Activated T-helper 17 cell treated with anti-CD3 and anti-CD28 coated beads, Interleukin-2, amount 50 U/mL, for 72 hours (primary cell): ENCODE measurements at regions not wholly inside any gene's neighbourhood (a gene's known extent, or its start where the extent isn't known, plus 50 kb on each side); places are given as distances from the start of the nearest gene placed in this dataset.

Experiments used
- ATAC-seq: fragments of 150-1000 bp; cut with Tn5 transposase; replicated peaks from 2 replicates; pipeline ENCODE4 v1.10.0; 2021; ENCODE audit warnings: mild to moderate bottlenecking, moderate library complexity
- H3K27ac Mint-ChIP-seq: one replicate; pipeline ENCODE4 v1.8.0; 2022; ENCODE audit warnings: mixed read lengths
- H3K27me3 Mint-ChIP-seq: one replicate; pipeline ENCODE4 v1.8.0; 2022; ENCODE audit warnings: mixed read lengths
- H3K36me3 Mint-ChIP-seq: one replicate; pipeline ENCODE4 v1.8.0; 2022; ENCODE audit warnings: low read depth, mild to moderate bottlenecking, mixed read lengths
- H3K4me1 Mint-ChIP-seq: one replicate; pipeline ENCODE4 v1.8.0; 2022; ENCODE audit warnings: mixed read lengths
- H3K4me3 Mint-ChIP-seq: one replicate; pipeline ENCODE4 v1.8.0; 2022; ENCODE audit warnings: mild to moderate bottlenecking, mixed read lengths
- H3K9me3 Mint-ChIP-seq: one replicate; pipeline ENCODE4 v1.8.0; 2022; ENCODE audit warnings: mixed read lengths

GRCh38 chr9:91114450-91114849 lies 247.3 kb downstream of the AUH start:
- no peak overlapping the region for H3K4me3 Mint-ChIP-seq
- no peaks in the 10 kb centered on the region for H3K4me1 Mint-ChIP-seq
- peaks cover 3% of the 10 kb centered on the region for H3K9me3 Mint-ChIP-seq
- H3K36me3 Mint-ChIP-seq: no peaks in the 10 kb centered on the region
- H3K27me3 Mint-ChIP-seq: peaks cover 23% of the 10 kb centered on the region
- H3K27ac Mint-ChIP-seq: no peak overlapping the region
- no peak for ATAC-seq

DNA sequence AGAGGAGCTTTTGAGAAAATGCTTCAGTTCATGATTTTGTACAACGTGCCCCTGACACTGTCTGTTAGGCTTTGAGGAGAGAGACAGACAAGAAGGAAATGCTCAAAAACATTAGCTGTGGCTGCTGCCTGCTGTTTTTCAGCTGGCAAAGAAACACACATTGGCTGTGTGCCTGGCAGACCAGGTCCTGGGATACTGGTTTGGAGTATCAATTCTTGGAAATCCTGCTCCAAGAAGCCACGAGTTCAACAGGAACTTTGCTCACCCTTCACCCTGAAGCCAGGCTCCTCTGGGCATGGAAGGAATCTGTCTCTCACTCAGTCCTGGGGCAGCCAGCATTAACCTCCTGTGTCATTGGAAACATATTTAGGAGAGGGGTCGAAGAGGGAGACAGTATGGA lies 245.5 kb downstream of the AUH start:
- Mint-ChIP-seq H3K9me3 (no peaks in the 10 kb centered on the region), H3K27ac (no peak overlapping the region), H3K27me3 (peaks cover 23% of the 10 kb centered on the region), H3K4me1 (no peaks in the 10 kb centered on the region), H3K36me3 (no peaks in the 10 kb centered on the region), H3K4me3 (no peak overlapping the region)
- no peak for ATAC-seq

- no peaks in the 10 kb centered on the region for H3K4me1 Mint-ChIP-seq
These were observed 245.0 kb downstream of the AUH start for GRCh38 chr9:91116711-91117110.

GRCh38 chr9:91117474-91117891 lies 244.2 kb downstream of the AUH start:
- Mint-ChIP-seq H3K4me3 (no peak overlapping the region), H3K27me3 (peaks cover 23% of the 10 kb centered on the region), H3K36me3 (no peaks in the 10 kb centered on the region), H3K9me3 (no peaks in the 10 kb centered on the region), H3K4me1 (no peaks in the 10 kb centered on the region), H3K27ac (no peak overlapping the region)
- no peak for ATAC-seq

More at GRCh38 chr9:91116711-91117110, 245.0 kb downstream of the AUH start:
- ATAC-seq: no peak
- Mint-ChIP-seq H3K36me3 (no peaks in the 10 kb centered on the region), H3K27me3 (peaks cover 23% of the 10 kb centered on the region), H3K9me3 (no peaks in the 10 kb centered on the region), H3K4me3 (no peak overlapping the region), H3K27ac (no peak overlapping the region)

DNA sequence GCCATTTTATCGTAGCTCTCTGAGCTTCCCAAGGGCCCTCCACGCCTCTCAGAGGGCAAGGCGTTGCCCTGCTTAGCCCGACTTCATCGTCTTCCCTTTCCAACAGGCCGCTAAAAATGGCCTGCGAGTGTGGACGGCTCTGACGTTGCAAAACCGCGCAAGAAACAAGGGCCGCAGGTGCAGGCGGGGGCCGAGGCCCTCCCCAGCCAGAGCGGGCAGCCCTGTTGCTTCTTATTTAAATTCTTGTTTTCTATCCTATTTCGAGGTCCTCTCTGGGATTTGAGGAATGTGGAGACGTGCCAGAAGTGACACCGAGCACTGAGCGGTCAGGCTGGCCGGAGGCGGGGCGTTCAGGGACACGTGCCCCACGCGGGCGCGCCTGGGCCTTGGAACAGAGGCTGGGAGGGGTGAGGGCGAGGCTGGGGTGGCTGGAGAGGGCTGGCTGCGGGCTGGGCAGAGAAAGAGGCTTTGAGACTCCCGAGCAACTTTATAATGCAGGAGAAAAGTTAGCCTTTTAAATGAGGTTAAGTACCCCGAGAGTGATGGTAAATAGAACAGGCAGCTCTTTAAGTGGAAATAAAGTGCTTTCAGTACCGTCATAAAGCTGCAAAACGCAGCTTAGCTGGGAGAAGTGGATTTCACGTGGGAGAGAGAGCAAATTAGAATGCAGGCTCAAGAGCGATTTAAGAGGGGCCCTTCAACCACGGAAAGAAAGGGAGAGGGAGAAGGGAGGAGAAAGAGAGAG lies 243.6 kb downstream of the AUH start:
- ATAC-seq: no peak
- H3K27me3 Mint-ChIP-seq: peaks cover 23% of the 10 kb centered on the region
- no peak overlapping the region for H3K27ac Mint-ChIP-seq
- no peaks in the 10 kb centered on the region for H3K36me3 Mint-ChIP-seq
- no peaks in the 10 kb centered on the region for H3K9me3 Mint-ChIP-seq
- no peak overlapping the region for H3K4me3 Mint-ChIP-seq
- peaks cover 4% of the 10 kb centered on the region for H3K4me1 Mint-ChIP-seq

- Mint-ChIP-seq H3K4me3 (no peak overlapping the region), H3K27ac (no peak overlapping the region), H3K4me1 (peaks cover 8% of the 10 kb centered on the region), H3K36me3 (no peaks in the 10 kb centered on the region), H3K9me3 (no peaks in the 10 kb centered on the region), H3K27me3 (peaks cover 20% of the 10 kb centered on the region)
- no peak for ATAC-seq
These were observed 243.1 kb downstream of the AUH start for GRCh38 chr9:91118704-91119025.

DNA sequence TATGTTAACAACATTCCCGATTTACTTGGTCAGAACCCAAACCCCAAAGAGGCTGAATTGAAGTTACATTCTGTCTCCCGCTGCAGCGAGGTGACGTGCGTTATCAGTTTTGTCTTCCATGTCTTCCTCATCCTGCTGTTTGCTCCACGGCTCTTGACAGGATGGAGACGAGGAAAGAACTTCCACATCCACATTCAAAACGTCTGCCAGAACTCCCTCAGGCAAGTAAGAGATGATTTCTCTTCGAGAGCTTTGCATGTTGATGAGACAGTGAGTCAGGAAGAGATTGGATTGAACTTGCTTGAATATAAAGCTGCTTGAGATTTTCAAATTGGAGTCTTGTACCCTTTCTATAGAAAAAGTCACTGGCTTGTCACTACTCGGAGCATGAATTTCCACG lies 242.6 kb downstream of the AUH start:
- Mint-ChIP-seq H3K36me3 (no peaks in the 10 kb centered on the region), H3K4me1 (peaks cover 8% of the 10 kb centered on the region), H3K9me3 (no peaks in the 10 kb centered on the region), H3K4me3 (no peak overlapping the region), H3K27me3 (peaks cover 20% of the 10 kb centered on the region), H3K27ac (no peak overlapping the region)
- ATAC-seq: no peak

DNA sequence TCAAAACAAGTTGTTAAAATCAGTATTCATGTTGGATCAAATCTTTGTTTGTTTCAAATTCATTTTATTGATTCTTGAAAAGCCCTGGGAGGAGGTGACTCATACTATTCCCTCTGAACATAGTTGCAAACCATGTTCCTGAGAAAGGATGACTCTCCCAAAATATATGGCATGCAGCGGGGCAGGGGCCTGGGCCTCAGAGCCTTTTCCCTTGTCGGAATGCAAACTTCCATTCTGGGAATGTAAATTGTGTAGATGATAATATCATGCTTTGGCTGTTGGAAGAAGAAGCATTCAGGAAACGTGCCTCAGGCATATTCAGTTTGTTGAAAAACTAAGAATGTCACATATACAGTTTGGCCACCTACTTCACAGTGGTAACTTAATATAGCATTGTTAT lies 242.0 kb downstream of the AUH start:
- no peak overlapping the region for H3K27ac Mint-ChIP-seq
- ATAC-seq: no peak
- H3K27me3 Mint-ChIP-seq: peaks cover 20% of the 10 kb centered on the region
- H3K9me3 Mint-ChIP-seq: no peaks in the 10 kb centered on the region
- no peaks in the 10 kb centered on the region for H3K36me3 Mint-ChIP-seq
- peaks cover 8% of the 10 kb centered on the region for H3K4me1 Mint-ChIP-seq
- no peak overlapping the region for H3K4me3 Mint-ChIP-seq

DNA sequence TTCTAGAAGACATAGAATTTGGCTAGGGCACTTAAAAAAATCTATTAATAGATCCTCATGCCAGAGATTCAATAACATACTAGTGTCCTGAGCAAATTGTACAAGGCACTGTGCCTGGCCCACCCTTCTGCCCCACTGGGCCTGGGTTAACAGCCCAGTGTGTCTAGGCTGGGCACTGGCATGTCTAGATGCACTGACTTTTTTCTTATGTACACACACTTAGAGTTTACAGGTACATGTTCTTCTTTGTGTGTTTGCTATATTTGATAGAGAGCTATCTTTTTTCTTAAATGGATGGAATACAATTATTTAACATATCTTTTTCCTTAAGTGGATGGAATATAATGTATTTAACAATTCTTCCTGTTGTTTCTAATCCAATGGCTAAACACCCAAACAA lies 241.5 kb downstream of the AUH start:
- Mint-ChIP-seq H3K4me3 (no peak overlapping the region), H3K27ac (no peak overlapping the region), H3K9me3 (no peaks in the 10 kb centered on the region), H3K4me1 (peaks cover 8% of the 10 kb centered on the region), H3K27me3 (peaks cover 20% of the 10 kb centered on the region), H3K36me3 (no peaks in the 10 kb centered on the region)
- no peak for ATAC-seq

GRCh38 chr9:91122755-91123154 lies 239.0 kb downstream of the AUH start:
- peaks cover 10% of the 10 kb centered on the region for H3K27me3 Mint-ChIP-seq
- no peaks in the 10 kb centered on the region for H3K9me3 Mint-ChIP-seq
- ATAC-seq: peak; percentile 76
- no peaks in the 10 kb centered on the region for H3K36me3 Mint-ChIP-seq
- no peak overlapping the region for H3K4me3 Mint-ChIP-seq
- no peak overlapping the region for H3K27ac Mint-ChIP-seq
- H3K4me1 Mint-ChIP-seq: peaks cover 8% of the 10 kb centered on the region

- Mint-ChIP-seq H3K27me3 (no peaks in the 10 kb centered on the region), H3K4me1 (peaks cover 26% of the 10 kb centered on the region), H3K27ac (no peak overlapping the region), H3K9me3 (no peaks in the 10 kb centered on the region), H3K4me3 (no peak overlapping the region), H3K36me3 (peaks cover 8% of the 10 kb centered on the region)
- no peak for ATAC-seq
These were observed 234.8 kb downstream of the AUH start for GRCh38 chr9:91126761-91127445.

- no peaks in the 10 kb centered on the region for H3K9me3 Mint-ChIP-seq
- no peak overlapping the region for H3K4me3 Mint-ChIP-seq
- peaks cover 26% of the 10 kb centered on the region for H3K4me1 Mint-ChIP-seq
- ATAC-seq: no peak
- H3K27ac Mint-ChIP-seq: no peak overlapping the region
- peaks cover 8% of the 10 kb centered on the region for H3K36me3 Mint-ChIP-seq
- H3K27me3 Mint-ChIP-seq: no peaks in the 10 kb centered on the region
These were observed 234.1 kb downstream of the AUH start for GRCh38 chr9:91127653-91128052.

- peak overlapping the region; percentile 77 for H3K4me3 Mint-ChIP-seq
- H3K9me3 Mint-ChIP-seq: no peaks in the 10 kb centered on the region
- no peaks in the 10 kb centered on the region for H3K27me3 Mint-ChIP-seq
- peaks cover 18% of the 10 kb centered on the region for H3K4me1 Mint-ChIP-seq
- ATAC-seq: peak; percentile 46
- peaks cover 8% of the 10 kb centered on the region for H3K36me3 Mint-ChIP-seq
- peak overlapping the region; percentile 99 for H3K27ac Mint-ChIP-seq
These were observed 230.9 kb downstream of the AUH start for GRCh38 chr9:91130796-91131318.

DNA sequence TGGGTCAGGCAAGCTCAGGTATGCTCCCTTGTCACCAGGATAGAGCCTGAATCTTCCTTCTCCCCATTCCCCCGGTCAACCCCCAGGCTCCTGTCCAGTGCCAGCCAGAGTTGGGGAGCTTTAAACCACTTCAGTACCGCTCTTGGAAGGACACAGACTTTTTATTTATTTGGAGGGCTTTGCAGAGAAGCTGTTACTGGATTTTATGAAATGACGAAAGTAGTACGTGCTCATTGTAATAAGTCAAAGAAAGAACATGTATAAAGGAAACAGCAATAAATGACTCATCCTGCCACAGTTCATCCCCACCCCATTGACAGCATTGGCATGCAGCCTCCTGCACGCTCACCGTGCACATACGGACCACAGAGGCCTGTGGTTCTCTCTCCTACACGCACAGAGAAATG lies 230.3 kb downstream of the AUH start:
- peaks cover 8% of the 10 kb centered on the region for H3K36me3 Mint-ChIP-seq
- peak overlapping the region; percentile 99 for H3K27ac Mint-ChIP-seq
- peaks cover 18% of the 10 kb centered on the region for H3K4me1 Mint-ChIP-seq
- H3K27me3 Mint-ChIP-seq: no peaks in the 10 kb centered on the region
- no peaks in the 10 kb centered on the region for H3K9me3 Mint-ChIP-seq
- peak; percentile 99 for ATAC-seq
- H3K4me3 Mint-ChIP-seq: peak overlapping the region; percentile 77

DNA sequence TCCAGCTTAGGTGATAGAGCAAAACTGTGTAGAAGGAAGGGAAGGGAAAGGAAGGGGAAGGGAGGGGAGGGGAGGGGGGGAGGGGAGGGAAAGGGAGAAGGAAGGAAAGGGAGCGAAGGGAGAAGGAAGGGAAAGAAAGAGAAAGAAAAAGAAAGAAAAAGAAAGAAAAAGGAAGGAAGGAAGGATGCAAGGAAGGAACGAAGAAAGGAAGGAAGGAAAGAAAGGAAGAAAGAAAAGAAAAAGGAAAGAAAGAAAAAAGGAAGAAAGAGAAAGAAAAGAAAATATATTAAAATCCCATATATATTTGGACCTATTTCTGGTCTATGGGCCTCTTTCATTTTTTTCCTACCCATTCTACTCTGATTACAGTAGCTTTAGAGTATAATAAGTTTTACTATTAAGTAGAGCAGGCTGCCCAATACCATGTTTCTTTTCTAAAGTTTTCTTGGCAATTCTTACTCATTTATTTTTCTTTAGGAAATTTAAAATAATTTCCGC lies 229.1 kb downstream of the AUH start:
- Mint-ChIP-seq H3K27ac (peak overlapping the region; percentile 99), H3K4me3 (peak overlapping the region; percentile 77), H3K9me3 (no peaks in the 10 kb centered on the region), H3K4me1 (peaks cover 18% of the 10 kb centered on the region), H3K27me3 (no peaks in the 10 kb centered on the region), H3K36me3 (peaks cover 8% of the 10 kb centered on the region)
- ATAC-seq: no peak
